Gastrocnemius medialis (tissue), 4 donors: ENCODE measurements at regions not wholly inside any gene's neighbourhood (a gene's known extent, or its start where the extent isn't known, plus 50 kb on each side); places are given as distances from the start of the nearest gene placed in this dataset.

Experiments used
- CTCF ChIP-seq, 5 experiments: fragments of 450-650 bp in 3 of 5; fragments of 200-600 bp in 2 of 5; sonication (generic) in 2 of 5; IDR thresholded peaks in 4 of 5; conservative IDR thresholded peaks in 1 of 5; 1 replicate in 4 of 5; 2 replicates in 1 of 5; pipeline ENCODE4 v1.5.1; 2016 to 2019; ENCODE audit warnings: antibody characterized with exemption in 5 of 5, mild to moderate bottlenecking in 3 of 5, moderate library complexity in 3 of 5
- POLR2A ChIP-seq, 2 donors: fragments of 450-650 bp; IDR thresholded peaks; one replicate each; pipeline ENCODE4 v1.6.1; 2017; ENCODE audit warnings: antibody characterized with exemption in 2 of 2, mild to moderate bottlenecking in 2 of 2, moderate library complexity in 2 of 2

DNA sequence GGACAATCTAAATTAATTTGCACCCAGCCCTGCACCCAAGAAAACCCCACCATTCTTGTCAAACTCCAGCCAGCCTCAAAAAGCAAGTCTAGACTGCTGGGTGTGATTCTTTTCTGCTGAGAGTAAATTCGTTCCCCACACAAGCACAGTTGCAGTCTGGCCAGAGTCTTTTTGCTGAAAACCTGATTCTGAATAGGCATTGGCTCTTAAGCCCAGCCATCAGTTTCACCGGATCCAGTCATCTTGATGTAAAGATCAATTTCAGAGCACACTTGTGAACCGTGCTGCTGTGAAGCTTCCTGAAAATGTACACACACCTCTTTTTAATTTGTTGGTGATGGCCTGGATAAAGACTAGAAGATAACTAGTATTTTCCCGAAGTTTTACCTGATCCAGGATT, 159.4 kb upstream of the GGTLC1 start:
- TF ChIP-seq POLR2A (IDR thresholded peaks at IDR 0.05): no peak
- TF ChIP-seq CTCF (IDR thresholded peaks at IDR 0.05 in 4 of 5, conservative IDR thresholded peaks at IDR 0.05 in 1 of 5): no peak
